NCI-H510A treated with DMSO at 0.1 percent for 48 hours (cell line): ENCODE measurements at regions not wholly inside any gene's neighbourhood (a gene's known extent, or its start where the extent isn't known, plus 50 kb on each side); places are given as distances from the start of the nearest gene placed in this dataset.

Experiments used
- DNase-seq: peaks from one replicate; lab custom pipeline; 2025; lab: John Stamatoyannopoulos, UW

GRCh38 chr6:164917211-164917610, 392.2 kb downstream of the C6orf118 start:
- DNase-seq, result no peak

- no peak for DNase-seq
These were observed 393.3 kb downstream of the C6orf118 start for GRCh38 chr6:164916087-164916486.

GRCh38 chr6:164911873-164912580, 397.4 kb downstream of the C6orf118 start:
- DNase-seq, result peak; percentile 1

- DNase-seq, result no peak
These were observed 398.3 kb downstream of the C6orf118 start for GRCh38 chr6:164911151-164911550.

- DNase-seq, result no peak
These were observed 402.6 kb downstream of the C6orf118 start for GRCh38 chr6:164906766-164907165.

GRCh38 chr6:164905311-164905710, 404.1 kb downstream of the C6orf118 start:
- no peak for DNase-seq

GRCh38 chr6:164898412-164898811, 411.0 kb downstream of the C6orf118 start:
- no peak for DNase-seq

- peak; percentile 18 for DNase-seq
These were observed 411.7 kb downstream of the C6orf118 start for GRCh38 chr6:164897523-164898235.

GRCh38 chr6:164889980-164890379, 419.4 kb downstream of the C6orf118 start:
- no peak for DNase-seq

- DNase-seq, result no peak
These were observed 421.7 kb downstream of the C6orf118 start for GRCh38 chr6:164887660-164888059.

GRCh38 chr6:164882236-164882635, 427.2 kb downstream of the C6orf118 start:
- DNase-seq, result no peak

- DNase-seq, result no peak
These were observed 437.6 kb downstream of the C6orf118 start for GRCh38 chr6:164871783-164872182.

- DNase-seq, result no peak
These were observed 439.2 kb downstream of the C6orf118 start for GRCh38 chr6:164870164-164870563.

- no peak for DNase-seq
These were observed 447.4 kb downstream of the C6orf118 start for GRCh38 chr6:164861967-164862366.

GRCh38 chr6:164859816-164860215, 449.6 kb downstream of the C6orf118 start:
- no peak for DNase-seq

GRCh38 chr6:164856138-164856537, 453.3 kb downstream of the C6orf118 start:
- DNase-seq, result no peak

GRCh38 chr6:164855281-164855680, 454.1 kb downstream of the C6orf118 start:
- DNase-seq, result no peak

- DNase-seq, result no peak
These were observed 454.9 kb downstream of the C6orf118 start for GRCh38 chr6:164854526-164854925.

GRCh38 chr6:164845773-164846172, 463.6 kb downstream of the C6orf118 start:
- no peak for DNase-seq

GRCh38 chr6:164842085-164842484, 467.3 kb downstream of the C6orf118 start:
- no peak for DNase-seq

- no peak for DNase-seq
These were observed 471.3 kb downstream of the C6orf118 start for GRCh38 chr6:164838068-164838615.

- DNase-seq, result no peak
These were observed 472.9 kb downstream of the C6orf118 start for GRCh38 chr6:164836486-164836885.

- no peak for DNase-seq
These were observed 477.0 kb downstream of the C6orf118 start for GRCh38 chr6:164832410-164832809.
